Activated naive CD4-positive, alpha-beta T cell treated with anti-CD3 and anti-CD28 coated beads for 36 hours (primary cell): ENCODE measurements at regions not wholly inside any gene's neighbourhood (a gene's known extent, or its start where the extent isn't known, plus 50 kb on each side); places are given as distances from the start of the nearest gene placed in this dataset.

Source experiments
- CTCF ChIA-PET: fragments of 350-600 bp; sonication (Branson Sonifier 250); formaldehyde crosslinking; loops from one replicate; lab custom pipeline; 2021; ENCODE audit warnings: antibody characterized with exemption; lab: Charles Lee
- DNase-seq: peaks from one replicate; pipeline ENCODE4 v3.0.0-alpha.2; 2020
- H3K27ac Mint-ChIP-seq: one replicate; pipeline ENCODE4 v1.8.0; 2021; ENCODE audit warnings: mild to moderate bottlenecking, mixed read lengths
- H3K27me3 Mint-ChIP-seq: one replicate; pipeline ENCODE4 v1.8.0; 2021; ENCODE audit warnings: low read depth, mixed read lengths
- H3K36me3 Mint-ChIP-seq: one replicate; pipeline ENCODE4 v1.8.0; 2021; ENCODE audit warnings: low read depth, mixed read lengths
- H3K4me1 Mint-ChIP-seq: one replicate; pipeline ENCODE4 v1.8.0; 2021; ENCODE audit warnings: low read depth, mixed read lengths
- H3K4me3 Mint-ChIP-seq: one replicate; pipeline ENCODE4 v1.8.0; 2021; ENCODE audit warnings: mild to moderate bottlenecking, moderate library complexity, mixed read lengths
- H3K9me3 Mint-ChIP-seq: one replicate; pipeline ENCODE4 v1.8.0; 2021; ENCODE audit warnings: mixed read lengths
- intact Hi-C: fragments of 100-400 bp; cut with micrococcal nuclease; formaldehyde crosslinking; loops from one replicate; pipeline ENCODE4 v1.15.1; 2023

GRCh38 chr5:123269851-123270250 lies 153.4 kb downstream of the CEP120 start:
- Mint-ChIP-seq H3K27me3 (no peaks in the 10 kb centered on the region), H3K4me1 (no peaks in the 10 kb centered on the region), H3K27ac (no peak overlapping the region), H3K9me3 (no peaks in the 10 kb centered on the region), H3K36me3 (no peaks in the 10 kb centered on the region), H3K4me3 (no peak overlapping the region)
- CTCF ChIA-PET, result no interaction called here
- intact Hi-C loops, result no loop called here
- DNase-seq, result no peak

- no peaks in the 10 kb centered on the region for H3K9me3 Mint-ChIP-seq
- CTCF ChIA-PET, result no interaction called here
- no peak for DNase-seq
- intact Hi-C loops, result no loop called here
- H3K4me1 Mint-ChIP-seq, result no peaks in the 10 kb centered on the region
- no peaks in the 10 kb centered on the region for H3K36me3 Mint-ChIP-seq
- no peak overlapping the region for H3K27ac Mint-ChIP-seq
- no peak overlapping the region for H3K4me3 Mint-ChIP-seq
- no peaks in the 10 kb centered on the region for H3K27me3 Mint-ChIP-seq
Measured at GRCh38 chr5:123269436-123269835, 153.8 kb downstream of the CEP120 start.

DNA sequence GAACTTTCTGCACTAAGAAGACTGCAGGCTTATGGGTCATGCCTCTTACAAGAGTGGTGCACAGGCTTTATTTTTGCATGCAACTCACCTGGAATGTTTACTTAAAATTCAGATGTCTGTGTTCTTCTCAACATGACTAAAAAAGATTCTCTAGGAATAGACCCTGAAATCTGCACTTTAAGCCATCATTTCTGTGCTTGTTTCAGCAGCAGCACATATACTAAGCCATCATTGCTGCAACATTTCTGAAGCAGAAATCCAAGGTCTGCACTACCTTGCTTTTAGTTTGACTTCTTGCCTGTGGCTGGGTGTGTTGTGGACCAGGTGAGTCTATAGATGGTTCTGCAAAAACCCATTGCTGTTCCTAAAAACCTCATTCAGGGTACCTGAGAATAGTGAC lies 156.8 kb downstream of the CEP120 start:
- CTCF ChIA-PET, result no interaction called here
- Mint-ChIP-seq H3K27ac (no peak overlapping the region), H3K4me3 (no peak overlapping the region), H3K36me3 (no peaks in the 10 kb centered on the region), H3K9me3 (no peaks in the 10 kb centered on the region), H3K4me1 (no peaks in the 10 kb centered on the region), H3K27me3 (no peaks in the 10 kb centered on the region)
- intact Hi-C loops, result no loop called here
- DNase-seq, result no peak

- CTCF ChIA-PET, result no interaction called here
- no peaks in the 10 kb centered on the region for H3K36me3 Mint-ChIP-seq
- H3K27ac Mint-ChIP-seq, result no peak overlapping the region
- H3K4me1 Mint-ChIP-seq, result no peaks in the 10 kb centered on the region
- intact Hi-C loops, result no loop called here
- H3K27me3 Mint-ChIP-seq, result no peaks in the 10 kb centered on the region
- no peaks in the 10 kb centered on the region for H3K9me3 Mint-ChIP-seq
- H3K4me3 Mint-ChIP-seq, result no peak overlapping the region
- no peak for DNase-seq
Measured at GRCh38 chr5:123265551-123265950, 157.7 kb downstream of the CEP120 start.

DNA sequence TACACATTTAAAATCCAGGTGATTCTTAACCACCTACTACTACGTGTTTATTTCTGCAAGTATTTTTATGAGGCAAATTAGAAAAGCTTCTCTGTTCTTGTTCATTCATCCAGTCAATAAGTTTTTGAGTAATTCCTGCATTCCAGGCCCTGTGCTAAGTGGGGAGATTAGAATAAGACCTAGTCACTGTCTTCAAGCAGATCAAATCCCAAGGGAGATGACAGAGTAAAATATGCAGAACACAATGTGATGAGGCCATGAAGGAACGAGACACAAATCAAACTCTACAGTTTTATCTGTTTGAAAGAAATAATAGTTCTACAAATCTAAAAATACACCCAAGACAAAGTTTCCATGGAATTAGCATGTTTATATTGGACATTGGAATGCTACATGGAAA lies 158.8 kb downstream of the CEP120 start:
- Mint-ChIP-seq H3K27ac (no peak overlapping the region), H3K36me3 (no peaks in the 10 kb centered on the region), H3K27me3 (peaks cover 4% of the 10 kb centered on the region), H3K4me3 (no peak overlapping the region), H3K4me1 (no peaks in the 10 kb centered on the region), H3K9me3 (no peaks in the 10 kb centered on the region)
- CTCF ChIA-PET, result no interaction called here
- intact Hi-C loops, result no loop called here
- no peak for DNase-seq

DNA sequence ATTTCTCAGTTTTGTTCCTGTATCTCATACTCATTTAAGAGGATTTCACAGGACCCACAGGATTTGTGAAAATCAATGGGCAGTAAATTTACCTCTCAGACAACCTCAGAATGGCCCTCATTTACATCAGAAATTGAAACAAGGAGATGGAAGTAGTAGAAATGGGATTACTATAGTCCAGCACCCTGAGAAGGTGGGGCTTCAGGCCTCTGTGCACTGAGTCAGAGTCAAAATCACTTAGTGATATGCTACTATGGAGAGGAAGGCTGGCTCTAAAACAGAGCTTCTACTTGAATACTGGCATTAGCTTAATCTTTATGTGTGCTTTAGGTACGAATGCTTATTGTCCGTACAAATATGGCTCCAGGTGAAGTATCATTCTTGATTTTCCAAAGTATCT lies 159.3 kb downstream of the CEP120 start:
- CTCF ChIA-PET, result no interaction called here
- Mint-ChIP-seq H3K4me1 (no peaks in the 10 kb centered on the region), H3K27me3 (peaks cover 4% of the 10 kb centered on the region)

GRCh38 chr5:123262216-123262823 lies 160.9 kb downstream of the CEP120 start:
- peaks cover 8% of the 10 kb centered on the region for H3K27me3 Mint-ChIP-seq
- peaks cover 3% of the 10 kb centered on the region for H3K9me3 Mint-ChIP-seq
- no peak overlapping the region for H3K27ac Mint-ChIP-seq
- H3K4me3 Mint-ChIP-seq, result no peak overlapping the region
- intact Hi-C loops, result no loop called here
- H3K4me1 Mint-ChIP-seq, result no peaks in the 10 kb centered on the region
- no peaks in the 10 kb centered on the region for H3K36me3 Mint-ChIP-seq
- CTCF ChIA-PET, result no interaction called here
- no peak for DNase-seq

More for the DNA sequence above, 159.3 kb downstream of the CEP120 start:
- Mint-ChIP-seq H3K4me3 (no peak overlapping the region), H3K36me3 (no peaks in the 10 kb centered on the region), H3K9me3 (no peaks in the 10 kb centered on the region), H3K27ac (no peak overlapping the region)
- DNase-seq, result no peak
- intact Hi-C loops, result no loop called here

DNA sequence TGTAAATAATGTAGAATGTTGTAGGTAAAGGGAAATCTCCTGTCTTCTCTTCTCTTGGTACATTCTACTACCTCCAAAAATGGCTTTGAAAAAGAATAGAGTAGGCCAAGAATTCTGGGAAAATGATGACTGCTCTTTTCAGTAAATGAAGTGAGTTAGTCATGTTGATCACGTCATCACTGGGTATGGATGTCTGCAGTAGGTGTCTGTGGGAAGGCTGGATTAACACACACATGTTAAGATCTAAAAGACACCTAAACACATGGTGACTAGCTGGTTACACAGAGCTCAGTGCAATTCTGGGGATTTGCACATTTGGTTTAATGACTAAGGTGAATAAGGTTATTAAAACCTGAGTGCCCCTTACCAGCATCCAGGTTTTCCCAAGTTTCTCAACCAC lies 161.5 kb downstream of the CEP120 start:
- H3K9me3 Mint-ChIP-seq, result peaks cover 9% of the 10 kb centered on the region
- no peak overlapping the region for H3K27ac Mint-ChIP-seq
- H3K4me3 Mint-ChIP-seq, result no peak overlapping the region
- peaks cover 8% of the 10 kb centered on the region for H3K27me3 Mint-ChIP-seq
- CTCF ChIA-PET, result no interaction called here
- no peaks in the 10 kb centered on the region for H3K4me1 Mint-ChIP-seq
- no peak for DNase-seq
- no peaks in the 10 kb centered on the region for H3K36me3 Mint-ChIP-seq
- intact Hi-C loops, result no loop called here

- Mint-ChIP-seq H3K4me1 (no peaks in the 10 kb centered on the region), H3K36me3 (no peaks in the 10 kb centered on the region), H3K9me3 (peaks cover 3% of the 10 kb centered on the region), H3K27me3 (peaks cover 2% of the 10 kb centered on the region), H3K4me3 (no peak overlapping the region), H3K27ac (no peak overlapping the region)
- intact Hi-C loops, result no loop called here
- DNase-seq, result no peak
- CTCF ChIA-PET, result interaction anchor here (1.2 kb wide), 1 partner anchor 20 kb away, joined by 6 read pairs; no protein-coding TSS in a partner anchor
Measured at GRCh38 chr5:123249446-123249845, 160.4 kb downstream of the PRDM6 start.

DNA sequence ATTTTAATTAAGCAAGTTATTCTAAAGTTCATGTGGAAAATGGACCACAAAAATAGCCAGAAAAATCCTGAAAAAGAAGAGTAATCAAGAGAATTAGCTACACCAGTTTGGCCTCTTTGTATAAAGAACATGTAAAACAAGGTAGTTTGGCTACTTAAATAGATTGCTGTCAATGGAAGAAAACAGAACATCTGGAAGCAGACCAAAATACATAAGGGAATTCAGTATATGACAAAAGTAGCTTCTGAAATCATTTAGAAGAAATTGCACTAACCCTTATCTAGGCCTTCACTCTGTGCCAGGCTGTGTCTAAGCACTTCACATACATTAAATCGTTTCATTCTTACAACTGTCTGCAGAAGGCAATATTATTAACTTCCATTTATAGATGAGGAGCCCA lies 156.6 kb downstream of the PRDM6 start:
- no peaks in the 10 kb centered on the region for H3K4me1 Mint-ChIP-seq
- peaks cover 7% of the 10 kb centered on the region for H3K27me3 Mint-ChIP-seq
- no peak for DNase-seq
- H3K27ac Mint-ChIP-seq, result no peak overlapping the region
- H3K9me3 Mint-ChIP-seq, result no peaks in the 10 kb centered on the region
- intact Hi-C loops, result no loop called here
- H3K4me3 Mint-ChIP-seq, result no peak overlapping the region
- H3K36me3 Mint-ChIP-seq, result no peaks in the 10 kb centered on the region
- CTCF ChIA-PET, result no interaction called here

GRCh38 chr5:123244458-123244857 lies 155.4 kb downstream of the PRDM6 start:
- H3K9me3 Mint-ChIP-seq, result no peaks in the 10 kb centered on the region
- intact Hi-C loops, result no loop called here
- H3K27ac Mint-ChIP-seq, result no peak overlapping the region
- no peaks in the 10 kb centered on the region for H3K36me3 Mint-ChIP-seq
- no peak for DNase-seq
- H3K4me3 Mint-ChIP-seq, result no peak overlapping the region
- peaks cover 7% of the 10 kb centered on the region for H3K27me3 Mint-ChIP-seq
- CTCF ChIA-PET, result no interaction called here
- H3K4me1 Mint-ChIP-seq, result no peaks in the 10 kb centered on the region
